Liver (tissue), 7 donors: ENCODE measurements at regions not wholly inside any gene's neighbourhood (a gene's known extent, or its start where the extent isn't known, plus 50 kb on each side); places are given as distances from the start of the nearest gene placed in this dataset.

ENCODE experiments used
- DNase-seq: peaks from one replicate; pipeline ENCODE4 v3.0.0-alpha.2; 2017; ENCODE audit warnings: low spot score
- H3K27ac ChIP-seq, 2 donors: one replicate each; pipeline ENCODE4 v1.7.0; 2013; ENCODE audit warnings: inconsistent platforms in 2 of 2, low read length in 2 of 2, control low read depth in 1 of 2, low read depth in 1 of 2, mild to moderate bottlenecking in 1 of 2
- H3K27me3 ChIP-seq, 4 donors: one replicate each; pipeline versions ENCODE4 v1.6.1 to v1.7.0; 2013; ENCODE audit warnings: low read length in 3 of 4, inconsistent platforms in 1 of 4, mild to moderate bottlenecking in 1 of 4, moderate library complexity in 1 of 4; ENCODE audit not compliant: control insufficient read depth in 4 of 4, insufficient read depth in 4 of 4
- H3K36me3 ChIP-seq, 4 donors: one replicate each; pipeline versions ENCODE4 v1.6.1 to v1.7.0; 2013; ENCODE audit warnings: low read length in 3 of 4, mild to moderate bottlenecking in 3 of 4, low read depth in 1 of 4, moderate library complexity in 1 of 4; ENCODE audit not compliant: control insufficient read depth in 4 of 4, insufficient read depth in 3 of 4
- H3K4me1 ChIP-seq, 4 donors: one replicate each; pipeline versions ENCODE4 v1.6.1 to v1.7.0; 2013; ENCODE audit warnings: low read length in 3 of 4, mild to moderate bottlenecking in 3 of 4, moderate library complexity in 1 of 4; ENCODE audit not compliant: control insufficient read depth in 4 of 4, insufficient read depth in 4 of 4
- H3K4me3 ChIP-seq, 3 donors: one replicate each; pipeline versions ENCODE4 v1.6.1 to v1.7.0; 2013; ENCODE audit warnings: low read length in 3 of 3, control low read depth in 1 of 3, low read depth in 1 of 3, mild to moderate bottlenecking in 1 of 3
- H3K9ac ChIP-seq, 2 donors: one replicate each; pipeline ENCODE4 v1.7.0; 2013; ENCODE audit warnings: low read length in 2 of 2, mild to moderate bottlenecking in 2 of 2, moderate library complexity in 2 of 2, control low read depth in 1 of 2, low read depth in 1 of 2
- H3K9me3 ChIP-seq, 4 donors: one replicate each; pipeline versions ENCODE4 v1.6.1 to v1.7.0; 2013; ENCODE audit warnings: low read length in 3 of 4; ENCODE audit not compliant: control insufficient read depth in 4 of 4
- EGR1 ChIP-seq, 2 donors: IDR thresholded peaks; 2 replicates each; pipeline ENCODE4 v1.6.1; 2016 to 2018; ENCODE audit warnings: antibody characterized with exemption in 2 of 2, low read depth in 2 of 2
- FOXA1 ChIP-seq: IDR thresholded peaks from 2 replicates; pipeline ENCODE4 v1.6.1; 2016; ENCODE audit warnings: antibody characterized with exemption
- FOXA2 ChIP-seq: IDR thresholded peaks from 2 replicates; pipeline ENCODE4 v1.6.1; 2016; ENCODE audit warnings: antibody characterized with exemption
- GABPA ChIP-seq, 2 donors: IDR thresholded peaks in 1 of 2; conservative IDR thresholded peaks in 1 of 2; 2 replicates each; pipeline ENCODE4 v1.6.1; 2016; ENCODE audit warnings: antibody characterized with exemption in 2 of 2, mild to moderate bottlenecking in 1 of 2, moderate library complexity in 1 of 2
- HNF4A ChIP-seq, 2 donors: conservative IDR thresholded peaks; 2 replicates each; pipeline ENCODE4 v1.6.1; 2016; ENCODE audit warnings: antibody characterized with exemption in 2 of 2, mild to moderate bottlenecking in 2 of 2
- JUND ChIP-seq, 2 donors: IDR thresholded peaks; 2 replicates each; pipeline ENCODE4 v1.6.1; 2016; ENCODE audit warnings: antibody characterized with exemption in 2 of 2
- NR2F2 ChIP-seq: IDR thresholded peaks from 2 replicates; pipeline ENCODE4 v1.6.1; 2016; ENCODE audit warnings: antibody characterized with exemption
- RAD21 ChIP-seq, 2 donors: IDR thresholded peaks; 2 replicates each; pipeline ENCODE4 v1.6.1; 2016; ENCODE audit warnings: antibody characterized with exemption in 2 of 2, mild to moderate bottlenecking in 2 of 2
- SP1 ChIP-seq: IDR thresholded peaks from 2 replicates; pipeline ENCODE4 v1.6.1; 2018; ENCODE audit warnings: antibody characterized with exemption, mild to moderate bottlenecking
- TAF1 ChIP-seq: conservative IDR thresholded peaks from 2 replicates; pipeline ENCODE4 v1.6.1; 2016; ENCODE audit warnings: antibody characterized with exemption, mild to moderate bottlenecking
- YY1 ChIP-seq: IDR thresholded peaks from 2 replicates; pipeline ENCODE4 v1.6.1; 2016; ENCODE audit warnings: antibody characterized with exemption, mild to moderate bottlenecking
- WGBS: extraction: QIAGEN DNeasy Blood & Tissue Kit; methylation state at CpG from one replicate; pipeline ENCODE4 v1.1.7; 2013; 5-methylcytosine and 5-hydroxymethylcytosine counted together
- TF ChIP-seq, protein P1 (sequence below): IDR thresholded peaks from 2 replicates; pipeline ENCODE4 v1.6.1; 2016; ENCODE audit warnings: antibody characterized with exemption
- TF ChIP-seq, protein P2 (sequence below): IDR thresholded peaks from 2 replicates; pipeline ENCODE4 v1.6.1; 2016; ENCODE audit warnings: antibody characterized with exemption, mild to moderate bottlenecking
- TF ChIP-seq, protein P3 (sequence below): IDR thresholded peaks from 2 replicates; pipeline ENCODE4 v1.6.1; 2016; ENCODE audit warnings: antibody characterized with exemption
- donor health status: healthy.
- donor health status: healthy.
- donor health status: healthy.
- donor health status: healthy.

DNA sequence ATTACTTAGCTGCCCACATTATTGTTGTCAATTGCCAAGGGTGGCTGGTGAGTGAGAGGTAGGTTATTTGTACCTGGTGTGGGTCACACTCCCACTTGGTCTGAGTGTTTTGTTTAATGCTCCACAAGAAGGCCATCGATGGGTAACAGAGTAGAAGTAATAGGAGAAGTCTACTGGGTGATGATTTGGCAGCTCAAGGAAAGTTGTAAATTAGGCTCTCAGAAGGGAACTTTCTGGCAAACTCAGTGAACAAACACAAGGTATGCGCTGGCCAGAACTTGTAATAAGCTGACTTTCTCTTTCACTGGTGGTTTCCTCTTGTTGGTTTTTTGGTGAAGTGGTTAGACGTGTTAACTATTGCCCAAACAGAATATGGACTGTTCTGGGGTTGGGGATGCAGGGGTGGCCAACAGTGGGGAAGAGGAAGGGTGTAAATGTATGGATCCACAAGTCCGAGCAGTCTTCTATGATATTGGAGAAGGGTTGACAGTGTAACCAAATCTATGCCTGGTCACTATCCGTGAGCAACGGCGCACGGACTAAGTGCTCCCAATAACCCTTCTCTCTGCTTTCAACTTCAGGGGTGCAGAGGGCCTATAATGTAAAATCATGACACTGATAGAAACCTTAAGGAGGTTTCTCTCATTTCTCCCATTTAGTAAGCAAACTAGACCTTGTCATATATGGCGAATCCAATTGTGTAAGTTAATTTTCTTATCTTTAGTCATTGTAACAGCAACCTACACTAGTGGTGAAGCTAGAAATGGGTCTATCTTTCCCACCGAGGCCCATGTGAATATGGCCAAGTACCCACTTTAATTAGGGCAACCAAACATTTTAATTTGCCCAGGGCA, 212.8 kb downstream of the PTEN start:
- H3K4me1 ChIP-seq = peaks cover 2 to 24% (median 18%) of the 10 kb centered on the region in 4 donors
- no peak overlapping the region for H3K27ac ChIP-seq
- H3K36me3 ChIP-seq = no peaks in the 10 kb centered on the region
- TF ChIP-seq SP1 (no peak), FOXA1 (no peak), EGR1 (IDR thresholded peaks at IDR 0.05; ENCODE audit: low read depth in 2 of 2) (no peak), GABPA (IDR thresholded peaks at IDR 0.05 in 1 of 2, conservative IDR thresholded peaks at IDR 0.05 in 1 of 2) (no peak), NR2F2 (no peak), HNF4A (conservative IDR thresholded peaks at IDR 0.05) (no peak), RAD21 (IDR thresholded peaks at IDR 0.05) (no peak), FOXA2 (no peak), TAF1 (no peak)
- TF ChIP-seq, protein P1, sequence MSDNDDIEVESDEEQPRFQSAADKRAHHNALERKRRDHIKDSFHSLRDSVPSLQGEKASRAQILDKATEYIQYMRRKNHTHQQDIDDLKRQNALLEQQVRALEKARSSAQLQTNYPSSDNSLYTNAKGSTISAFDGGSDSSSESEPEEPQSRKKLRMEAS = no peak
- TF ChIP-seq, protein P2, sequence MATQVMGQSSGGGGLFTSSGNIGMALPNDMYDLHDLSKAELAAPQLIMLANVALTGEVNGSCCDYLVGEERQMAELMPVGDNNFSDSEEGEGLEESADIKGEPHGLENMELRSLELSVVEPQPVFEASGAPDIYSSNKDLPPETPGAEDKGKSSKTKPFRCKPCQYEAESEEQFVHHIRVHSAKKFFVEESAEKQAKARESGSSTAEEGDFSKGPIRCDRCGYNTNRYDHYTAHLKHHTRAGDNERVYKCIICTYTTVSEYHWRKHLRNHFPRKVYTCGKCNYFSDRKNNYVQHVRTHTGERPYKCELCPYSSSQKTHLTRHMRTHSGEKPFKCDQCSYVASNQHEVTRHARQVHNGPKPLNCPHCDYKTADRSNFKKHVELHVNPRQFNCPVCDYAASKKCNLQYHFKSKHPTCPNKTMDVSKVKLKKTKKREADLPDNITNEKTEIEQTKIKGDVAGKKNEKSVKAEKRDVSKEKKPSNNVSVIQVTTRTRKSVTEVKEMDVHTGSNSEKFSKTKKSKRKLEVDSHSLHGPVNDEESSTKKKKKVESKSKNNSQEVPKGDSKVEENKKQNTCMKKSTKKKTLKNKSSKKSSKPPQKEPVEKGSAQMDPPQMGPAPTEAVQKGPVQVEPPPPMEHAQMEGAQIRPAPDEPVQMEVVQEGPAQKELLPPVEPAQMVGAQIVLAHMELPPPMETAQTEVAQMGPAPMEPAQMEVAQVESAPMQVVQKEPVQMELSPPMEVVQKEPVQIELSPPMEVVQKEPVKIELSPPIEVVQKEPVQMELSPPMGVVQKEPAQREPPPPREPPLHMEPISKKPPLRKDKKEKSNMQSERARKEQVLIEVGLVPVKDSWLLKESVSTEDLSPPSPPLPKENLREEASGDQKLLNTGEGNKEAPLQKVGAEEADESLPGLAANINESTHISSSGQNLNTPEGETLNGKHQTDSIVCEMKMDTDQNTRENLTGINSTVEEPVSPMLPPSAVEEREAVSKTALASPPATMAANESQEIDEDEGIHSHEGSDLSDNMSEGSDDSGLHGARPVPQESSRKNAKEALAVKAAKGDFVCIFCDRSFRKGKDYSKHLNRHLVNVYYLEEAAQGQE = no peak
- TF ChIP-seq, protein P3, sequence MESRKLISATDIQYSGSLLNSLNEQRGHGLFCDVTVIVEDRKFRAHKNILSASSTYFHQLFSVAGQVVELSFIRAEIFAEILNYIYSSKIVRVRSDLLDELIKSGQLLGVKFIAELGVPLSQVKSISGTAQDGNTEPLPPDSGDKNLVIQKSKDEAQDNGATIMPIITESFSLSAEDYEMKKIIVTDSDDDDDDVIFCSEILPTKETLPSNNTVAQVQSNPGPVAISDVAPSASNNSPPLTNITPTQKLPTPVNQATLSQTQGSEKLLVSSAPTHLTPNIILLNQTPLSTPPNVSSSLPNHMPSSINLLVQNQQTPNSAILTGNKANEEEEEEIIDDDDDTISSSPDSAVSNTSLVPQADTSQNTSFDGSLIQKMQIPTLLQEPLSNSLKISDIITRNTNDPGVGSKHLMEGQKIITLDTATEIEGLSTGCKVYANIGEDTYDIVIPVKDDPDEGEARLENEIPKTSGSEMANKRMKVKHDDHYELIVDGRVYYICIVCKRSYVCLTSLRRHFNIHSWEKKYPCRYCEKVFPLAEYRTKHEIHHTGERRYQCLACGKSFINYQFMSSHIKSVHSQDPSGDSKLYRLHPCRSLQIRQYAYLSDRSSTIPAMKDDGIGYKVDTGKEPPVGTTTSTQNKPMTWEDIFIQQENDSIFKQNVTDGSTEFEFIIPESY = no peak
- no peak for DNase-seq
- H3K9ac ChIP-seq = no peak overlapping the region
- no peak overlapping the region for H3K4me3 ChIP-seq
- H3K9me3 ChIP-seq = no peaks in the 10 kb centered on the region
- no peaks in the 10 kb centered on the region for H3K27me3 ChIP-seq
- 80% methylated on average over 10 of the region's 10 CpGs for WGBS

DNA sequence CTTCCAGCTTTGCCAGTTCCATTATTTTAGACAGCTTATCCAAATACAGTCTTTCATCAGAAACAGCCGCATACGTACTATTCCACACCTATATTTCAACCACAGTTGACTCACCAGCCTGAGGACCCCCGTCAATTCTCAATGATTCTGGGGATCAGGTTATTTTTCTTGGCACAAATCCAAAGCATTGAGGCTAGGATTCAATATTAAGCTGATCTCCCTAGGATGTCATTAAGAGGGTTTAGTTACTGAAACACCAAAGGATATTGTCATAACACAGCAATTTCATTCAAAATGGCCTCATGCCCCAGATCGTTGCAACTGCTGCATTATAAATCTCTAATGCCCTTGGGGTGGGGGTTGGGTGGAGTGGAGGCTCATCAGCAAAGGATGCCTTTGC, 214.6 kb downstream of the PTEN start:
- Histone ChIP-seq H3K9me3 (no peaks in the 10 kb centered on the region), H3K27me3 (no peaks in the 10 kb centered on the region), H3K36me3 (no peaks in the 10 kb centered on the region), H3K27ac (no peak overlapping the region), H3K4me3 (no peak overlapping the region), H3K9ac (no peak overlapping the region), H3K4me1 (peaks cover 10 to 42% (median 33%) of the 10 kb centered on the region in 4 donors)
- no peak for TF ChIP-seq YY1
- no peak for TF ChIP-seq GABPA (IDR thresholded peaks at IDR 0.05 in 1 of 2, conservative IDR thresholded peaks at IDR 0.05 in 1 of 2)
- TF ChIP-seq, protein P2 = no peak
- TF ChIP-seq NR2F2 = no peak
- no peak for TF ChIP-seq JUND (IDR thresholded peaks at IDR 0.05)
- TF ChIP-seq TAF1 = no peak
- no peak for TF ChIP-seq FOXA1
- DNase-seq = no peak
- 84% methylated on average over 4 of the region's 4 CpGs for WGBS
